Effector memory CD8-positive, alpha-beta T cell (primary cell): ENCODE measurements at regions not wholly inside any gene's neighbourhood (a gene's known extent, or its start where the extent isn't known, plus 50 kb on each side); places are given as distances from the start of the nearest gene placed in this dataset.
A peak's percentile ranks its signal among the peaks of the same experiment; 100 is the strongest.

ENCODE experiments used
- ATAC-seq: fragments of 150-1000 bp; cut with Tn5 transposase; replicated peaks from 2 replicates; pipeline ENCODE4 v1.10.0; 2021; ENCODE audit warnings: mild to moderate bottlenecking, moderate library complexity
- DNase-seq, 3 experiments: peaks; one replicate each; pipeline ENCODE4 v3.0.0; 2021
- H3K27ac Mint-ChIP-seq, 2 donors: one replicate each; pipeline ENCODE4 v1.8.0; 2022; ENCODE audit warnings: mild to moderate bottlenecking in 2 of 2, mixed read lengths in 2 of 2, moderate library complexity in 2 of 2
- H3K27me3 Mint-ChIP-seq, 2 donors: one replicate each; pipeline ENCODE4 v1.8.0; 2022; ENCODE audit warnings: mixed read lengths in 2 of 2
- H3K36me3 Mint-ChIP-seq: one replicate; pipeline ENCODE4 v1.8.0; 2022; ENCODE audit warnings: mild to moderate bottlenecking, moderate library complexity, mixed read lengths; ENCODE audit not compliant: insufficient read depth
- H3K4me1 Mint-ChIP-seq, 2 donors: one replicate each; pipeline ENCODE4 v1.8.0; 2022; ENCODE audit warnings: low read depth in 2 of 2, mixed read lengths in 2 of 2
- H3K4me3 Mint-ChIP-seq, 2 donors: one replicate each; pipeline ENCODE4 v1.8.0; 2022; ENCODE audit warnings: mild to moderate bottlenecking in 2 of 2, mixed read lengths in 2 of 2, moderate library complexity in 2 of 2
- H3K9me3 Mint-ChIP-seq, 2 donors: one replicate each; pipeline ENCODE4 v1.8.0; 2022; ENCODE audit warnings: mixed read lengths in 2 of 2

DNA sequence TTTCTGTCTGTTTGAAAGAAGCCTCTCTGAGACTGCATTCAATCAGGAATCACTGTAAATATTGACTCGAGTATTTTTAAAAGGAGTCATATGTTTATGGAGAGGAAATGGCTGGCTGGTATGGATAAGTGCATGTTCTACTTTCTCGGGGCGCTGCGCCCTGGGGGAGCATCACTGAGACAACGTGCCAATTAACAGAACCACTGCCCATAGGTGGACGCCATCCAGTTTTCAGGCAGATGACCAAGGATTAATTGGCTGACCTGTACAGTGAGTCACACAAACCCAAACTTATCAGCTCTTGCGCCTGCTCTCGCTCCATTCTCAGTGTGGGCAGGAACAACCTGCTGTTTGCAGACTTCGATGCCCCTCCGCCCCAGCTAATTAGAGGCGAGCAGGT, 571.2 kb downstream of the QKI start:
- H3K36me3 Mint-ChIP-seq, result no peaks in the 10 kb centered on the region

GRCh38 chr6:163985040-163985439, 570.5 kb downstream of the QKI start:
- Mint-ChIP-seq H3K27me3 (peaks cover 0 to 10% of the 10 kb centered on the region in 2 donors), H3K4me3 (no peak overlapping the region), H3K4me1 (peaks cover 8% of the 10 kb centered on the region in 2 donors), H3K36me3 (no peaks in the 10 kb centered on the region), H3K9me3 (no peaks in the 10 kb centered on the region), H3K27ac (no peak overlapping the region)
- ATAC-seq (no peak), DNase-seq (no peak)

More for the DNA sequence above, 571.2 kb downstream of the QKI start:
- peaks cover 8% of the 10 kb centered on the region in 2 donors for H3K4me1 Mint-ChIP-seq
- no peak overlapping the region for H3K4me3 Mint-ChIP-seq
- H3K27ac Mint-ChIP-seq, result no peak overlapping the region
- no peaks in the 10 kb centered on the region for H3K9me3 Mint-ChIP-seq
- ATAC-seq (no peak), DNase-seq (no peak)
- H3K27me3 Mint-ChIP-seq, result peaks cover 0 to 10% of the 10 kb centered on the region in 2 donors

DNA sequence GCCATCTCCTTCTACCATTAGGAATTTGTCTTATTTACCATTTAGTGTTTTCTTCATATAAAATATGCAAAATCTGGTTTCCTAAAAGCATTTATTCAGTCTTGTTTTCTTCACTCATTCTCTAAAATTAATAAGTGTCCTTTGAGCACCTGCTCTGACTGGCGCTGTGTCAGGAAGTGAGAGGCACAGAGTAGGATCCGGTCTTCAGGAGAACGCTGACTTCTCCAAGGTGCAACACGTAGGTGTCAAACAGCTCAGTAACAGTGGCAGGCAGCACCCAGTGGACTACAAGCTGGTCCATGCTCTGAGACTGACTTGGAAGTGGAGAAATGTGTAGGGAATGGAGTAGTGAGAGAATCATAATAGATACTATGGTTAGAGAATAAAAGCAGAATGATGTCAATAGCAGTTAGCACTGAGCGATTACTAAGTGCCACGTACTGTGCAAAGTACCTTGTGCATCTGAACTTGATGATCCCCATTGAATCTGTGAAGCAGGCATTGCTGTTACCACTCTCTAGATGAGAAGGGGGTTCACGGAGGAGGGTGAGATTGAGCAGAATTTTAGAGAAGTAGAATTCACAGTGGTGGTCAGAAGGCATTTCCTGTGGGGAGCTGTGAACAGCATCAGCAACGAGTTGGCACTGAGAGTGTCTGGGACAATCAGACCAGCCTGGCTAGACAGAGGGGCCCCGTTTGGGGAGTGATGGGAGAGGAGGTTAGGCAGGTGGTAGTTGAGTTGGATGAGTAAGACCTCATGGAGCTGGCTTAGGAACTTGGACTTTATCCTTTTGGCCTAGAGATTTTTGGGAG, 569.8 kb downstream of the QKI start:
- Mint-ChIP-seq H3K36me3 (no peaks in the 10 kb centered on the region), H3K27me3 (peaks cover 0 to 10% of the 10 kb centered on the region in 2 donors), H3K27ac (no peak overlapping the region), H3K4me1 (peaks cover 8% of the 10 kb centered on the region in 2 donors), H3K9me3 (no peaks in the 10 kb centered on the region), H3K4me3 (peak overlapping the region in 1 of 2 donors; percentile 21)
- peak; percentile 54 for ATAC-seq
- DNase-seq, result peak in 1 of 3 experiments; percentile 1

- DNase-seq, result no peak
Measured at GRCh38 chr6:163983679-163984078, 569.2 kb downstream of the QKI start.

DNA sequence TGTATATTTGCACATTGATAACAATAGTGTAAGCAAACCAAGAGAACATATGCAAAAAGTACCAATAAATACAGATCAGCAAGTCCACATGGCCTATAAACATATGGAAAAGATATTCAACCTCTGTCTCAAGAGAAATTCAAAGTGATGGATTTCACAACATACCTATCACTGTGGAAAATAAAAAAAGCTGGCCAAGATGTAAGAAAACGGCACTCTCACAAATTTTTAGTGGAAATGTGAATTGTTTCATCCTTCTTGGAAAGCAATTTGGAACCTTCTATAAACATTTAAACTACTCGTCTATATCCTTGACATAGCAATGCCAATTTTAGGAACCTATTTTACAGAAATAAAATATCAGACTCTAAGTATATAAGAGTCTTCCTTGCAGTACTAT, 559.8 kb downstream of the QKI start:
- Mint-ChIP-seq H3K36me3 (no peaks in the 10 kb centered on the region), H3K27me3 (peaks cover 11 to 17% of the 10 kb centered on the region in 2 donors), H3K27ac (no peak overlapping the region), H3K4me3 (no peak overlapping the region), H3K9me3 (no peaks in the 10 kb centered on the region), H3K4me1 (no peaks in the 10 kb centered on the region)
- ATAC-seq, result no peak
- no peak for DNase-seq

More at GRCh38 chr6:163983679-163984078, 569.2 kb downstream of the QKI start:
- Mint-ChIP-seq H3K4me1 (peaks cover 8% of the 10 kb centered on the region in 2 donors), H3K27me3 (peaks cover 3 to 15% of the 10 kb centered on the region in 2 donors), H3K4me3 (no peak overlapping the region), H3K36me3 (no peaks in the 10 kb centered on the region), H3K27ac (no peak overlapping the region), H3K9me3 (no peaks in the 10 kb centered on the region)
- ATAC-seq, result no peak

- DNase-seq (no peak), ATAC-seq (no peak)
- Mint-ChIP-seq H3K27me3 (peaks cover 6 to 11% of the 10 kb centered on the region in 2 donors), H3K4me1 (no peaks in the 10 kb centered on the region), H3K36me3 (no peaks in the 10 kb centered on the region), H3K9me3 (no peaks in the 10 kb centered on the region), H3K27ac (no peak overlapping the region), H3K4me3 (no peak overlapping the region)
Measured at GRCh38 chr6:163971841-163972838, 557.6 kb downstream of the QKI start.

DNA sequence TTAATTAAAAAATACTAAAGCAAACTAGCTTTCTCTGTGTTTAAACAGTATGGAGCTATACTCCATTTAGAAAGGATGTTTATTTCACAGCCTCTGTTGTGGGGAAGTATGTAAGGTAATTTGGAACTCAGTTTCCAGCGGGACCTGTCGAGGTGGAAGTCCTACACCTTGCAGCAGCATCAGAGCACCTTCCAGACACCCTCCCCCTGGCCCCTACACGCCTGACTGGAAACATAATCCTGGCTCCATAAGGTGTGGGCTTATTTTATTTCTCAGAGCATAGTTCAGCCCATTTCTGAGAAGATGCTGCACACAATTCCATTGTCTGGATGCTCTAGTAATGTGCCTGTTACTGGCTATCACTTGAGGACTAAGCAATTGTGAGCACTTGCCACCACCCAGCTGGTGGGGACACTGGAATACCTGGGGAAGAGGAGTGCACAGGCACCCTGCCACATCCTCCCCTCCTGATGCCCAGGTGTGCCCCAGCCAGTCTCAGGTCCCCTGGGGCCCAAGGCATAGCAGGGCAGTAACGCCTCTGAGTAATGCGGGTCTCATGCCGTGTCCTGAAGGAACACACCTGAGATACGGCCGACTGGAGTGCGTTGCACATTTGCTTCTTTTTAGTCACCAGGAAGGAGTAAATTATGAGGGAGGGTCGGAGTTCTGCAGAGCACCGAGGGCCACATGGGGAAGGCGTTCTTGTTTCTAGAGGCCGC, 556.5 kb downstream of the QKI start:
- no peaks in the 10 kb centered on the region for H3K9me3 Mint-ChIP-seq
- no peak overlapping the region for H3K27ac Mint-ChIP-seq
- H3K36me3 Mint-ChIP-seq, result no peaks in the 10 kb centered on the region
- H3K4me3 Mint-ChIP-seq, result no peak overlapping the region
- H3K27me3 Mint-ChIP-seq, result peaks cover 6 to 11% of the 10 kb centered on the region in 2 donors
- H3K4me1 Mint-ChIP-seq, result no peaks in the 10 kb centered on the region
- ATAC-seq (no peak), DNase-seq (no peak)

DNA sequence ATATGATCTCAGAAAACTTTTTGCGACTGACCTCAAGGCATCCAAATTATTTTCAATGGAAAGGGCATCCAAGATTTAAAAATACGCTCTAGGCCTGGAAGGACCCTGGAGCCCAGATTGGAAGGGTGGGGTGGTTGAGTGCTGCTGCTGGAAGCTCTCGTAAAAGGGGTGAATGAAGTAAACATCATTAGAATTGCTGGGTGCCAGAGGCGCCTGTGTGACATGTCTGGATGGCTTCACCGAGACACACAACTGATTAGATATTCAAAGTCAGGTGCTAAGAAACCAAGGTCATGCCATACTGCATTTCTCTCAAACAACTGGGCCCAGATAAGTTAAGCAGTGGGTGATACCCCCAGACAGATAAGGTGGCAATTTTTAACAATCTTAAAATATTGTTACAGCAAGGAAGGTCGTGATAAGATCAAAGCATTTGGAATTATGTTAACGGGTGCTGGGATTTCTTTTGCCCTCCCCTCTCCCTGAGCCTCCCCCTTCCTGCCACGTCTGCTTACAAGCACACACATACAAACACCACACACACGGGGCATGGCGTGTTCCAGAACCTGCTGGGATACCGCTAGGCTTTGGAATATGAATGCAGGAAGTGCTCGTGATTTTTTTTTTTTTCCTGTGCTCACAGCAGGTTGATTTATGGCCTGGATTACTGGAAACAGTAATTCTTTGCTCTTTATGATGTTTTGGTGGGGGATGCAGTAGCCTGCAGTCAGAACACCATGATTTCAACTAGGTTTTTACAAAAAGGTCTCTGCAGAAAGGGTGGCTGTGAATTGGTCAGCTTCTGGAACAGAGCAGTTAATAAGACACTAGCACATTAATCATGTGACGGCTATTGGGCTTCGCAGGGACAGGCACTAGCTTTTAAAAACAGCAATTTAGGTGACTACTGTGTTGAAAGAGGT, 551.2 kb downstream of the QKI start:
- no peaks in the 10 kb centered on the region for H3K36me3 Mint-ChIP-seq
- no peaks in the 10 kb centered on the region for H3K9me3 Mint-ChIP-seq
- no peak overlapping the region for H3K27ac Mint-ChIP-seq
- H3K4me3 Mint-ChIP-seq, result no peak overlapping the region
- peaks cover 13 to 23% of the 10 kb centered on the region in 2 donors for H3K27me3 Mint-ChIP-seq
- DNase-seq, result no peak
- no peaks in the 10 kb centered on the region for H3K4me1 Mint-ChIP-seq
- ATAC-seq, result no peak

- H3K27me3 Mint-ChIP-seq, result peaks cover 11 to 23% of the 10 kb centered on the region in 2 donors
- no peaks in the 10 kb centered on the region for H3K9me3 Mint-ChIP-seq
- no peak overlapping the region for H3K4me3 Mint-ChIP-seq
- no peaks in the 10 kb centered on the region for H3K4me1 Mint-ChIP-seq
- H3K36me3 Mint-ChIP-seq, result no peaks in the 10 kb centered on the region
- ATAC-seq (no peak), DNase-seq (no peak)
- no peak overlapping the region for H3K27ac Mint-ChIP-seq
Measured at GRCh38 chr6:163964789-163965188, 550.3 kb downstream of the QKI start.

DNA sequence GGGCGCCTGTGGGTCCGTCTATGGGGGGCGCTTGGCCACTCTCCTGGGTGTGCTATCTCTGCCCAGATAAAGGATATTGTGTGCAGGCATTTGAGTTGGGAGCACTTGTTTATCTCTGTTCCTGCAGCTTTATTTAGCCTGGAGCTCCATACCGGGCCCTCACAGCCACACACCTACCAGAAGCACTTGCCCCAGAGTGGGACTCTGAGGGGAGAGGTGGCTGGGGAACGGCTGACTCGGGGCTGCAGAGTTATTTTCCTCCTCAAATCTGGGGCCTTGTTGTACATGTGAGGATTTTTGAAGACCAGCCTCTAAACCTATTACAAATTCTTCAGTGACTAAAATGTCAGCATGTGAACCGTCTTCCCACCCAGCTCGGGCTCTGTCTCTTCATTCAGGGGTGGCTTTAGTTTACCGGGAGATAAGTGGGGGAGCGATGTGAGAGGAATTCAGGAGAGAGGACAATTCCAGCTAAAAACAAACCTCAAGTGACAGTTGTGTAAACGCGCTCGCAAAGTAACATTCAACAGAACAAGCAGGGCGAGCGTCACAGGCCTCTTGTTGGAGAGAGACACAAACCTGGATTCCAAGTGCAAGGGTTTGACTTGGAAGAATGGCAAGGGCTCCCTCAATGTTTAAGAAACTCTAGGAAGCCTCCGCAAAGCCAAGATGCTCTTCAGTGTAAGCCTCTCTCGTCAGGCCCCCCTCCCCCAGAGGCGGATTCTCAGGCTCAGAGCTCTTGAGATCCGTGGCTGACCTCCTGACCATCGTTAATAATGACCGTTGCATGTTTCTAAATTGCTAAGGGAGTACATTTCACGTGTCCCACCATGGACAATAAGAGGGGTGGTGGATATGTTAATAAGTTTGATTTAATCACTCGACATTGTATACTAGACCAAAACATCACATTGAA, 548.9 kb downstream of the QKI start:
- no peaks in the 10 kb centered on the region for H3K36me3 Mint-ChIP-seq
- H3K27ac Mint-ChIP-seq, result no peak overlapping the region
- no peaks in the 10 kb centered on the region for H3K9me3 Mint-ChIP-seq
- DNase-seq (no peak), ATAC-seq (no peak)
- H3K27me3 Mint-ChIP-seq, result peaks cover 7 to 21% of the 10 kb centered on the region in 2 donors
- H3K4me3 Mint-ChIP-seq, result no peak overlapping the region
- no peaks in the 10 kb centered on the region for H3K4me1 Mint-ChIP-seq

- H3K9me3 Mint-ChIP-seq, result no peaks in the 10 kb centered on the region
- H3K4me3 Mint-ChIP-seq, result no peak overlapping the region
- no peak overlapping the region for H3K27ac Mint-ChIP-seq
- ATAC-seq, result no peak
- H3K36me3 Mint-ChIP-seq, result no peaks in the 10 kb centered on the region
- DNase-seq, result no peak
- peaks cover 7 to 21% of the 10 kb centered on the region in 2 donors for H3K27me3 Mint-ChIP-seq
- no peaks in the 10 kb centered on the region for H3K4me1 Mint-ChIP-seq
Measured at GRCh38 chr6:163962627-163963117, 548.2 kb downstream of the QKI start.
